AG04450 (cell line): ENCODE measurements at regions not wholly inside any gene's neighbourhood (a gene's known extent, or its start where the extent isn't known, plus 50 kb on each side); places are given as distances from the start of the nearest gene placed in this dataset.

Source experiments
- CTCF ChIA-PET: fragments of 300-600, 350-600 bp; formaldehyde crosslinking; extraction: SDS; loops from one replicate; lab custom pipeline; 2022; ENCODE audit warnings: antibody characterized with exemption, inconsistent platforms; lab: Charles Lee
- POLR2A ChIA-PET: fragments of 350-600 bp; formaldehyde crosslinking; extraction: SDS; loops from one replicate; lab custom pipeline; 2021; ENCODE audit warnings: antibody characterized with exemption, inconsistent platforms; lab: Yijun Ruan, JAX
- DNase-seq: peaks from one replicate; pipeline ENCODE4 v3.0.0-alpha.2; 2011; ENCODE audit warnings: low read depth, low spot score
- H3K27ac ChIP-seq: one replicate; pipeline ENCODE4 v1.5.1; 2012; ENCODE audit warnings: low read depth, low read length, control low read depth
- H3K27me3 ChIP-seq: one replicate; pipeline ENCODE4 v1.6.0; 2012; ENCODE audit warnings: low read length; ENCODE audit not compliant: control insufficient read depth, insufficient read depth
- H3K4me3 ChIP-seq: 2 replicates; pipeline ENCODE4 v1.5.1; 2011; ENCODE audit warnings: mild to moderate bottlenecking, low read depth, low read length, control low read depth
- H3K9me3 ChIP-seq: 2 replicates; pipeline ENCODE4 v1.5.1; 2012; ENCODE audit warnings: low read length; ENCODE audit not compliant: control insufficient read depth, insufficient read depth
- TF ChIP-seq, protein P1 (sequence below): IDR thresholded peaks from 2 replicates; pipeline ENCODE4 v1.5.1; 2011; ENCODE audit warnings: low read depth, low read length, control low read depth, inconsistent platforms

DNA sequence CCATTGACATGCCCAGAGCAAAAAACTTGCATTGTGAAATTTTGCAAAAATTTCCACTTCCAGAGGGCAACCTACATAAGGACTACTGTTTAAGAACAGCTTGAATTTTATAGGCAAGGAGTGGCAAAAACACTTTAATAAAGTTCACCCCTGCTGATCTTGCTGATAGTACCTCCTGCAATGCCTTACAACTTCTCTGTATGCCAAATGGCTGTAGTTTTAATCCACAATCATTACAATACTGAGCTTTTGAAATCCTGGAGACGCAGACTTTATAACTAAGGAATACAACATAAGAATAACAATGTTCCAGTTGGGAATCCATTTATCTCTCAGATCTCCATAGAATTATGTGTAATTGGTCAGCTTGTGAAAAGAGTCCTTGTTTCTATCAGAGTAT lies 247.5 kb downstream of the KCNJ3 start:
- Histone ChIP-seq H3K9me3 (peaks cover 4% of the 10 kb centered on the region; the same call in 1 of the 2 replicates), H3K27ac (no peak overlapping the region), H3K4me3 (no peak overlapping the region), H3K27me3 (no peaks in the 10 kb centered on the region)
- ChIA-PET CTCF (no interaction called here), POLR2A (no interaction called here)
- TF ChIP-seq, protein P1, sequence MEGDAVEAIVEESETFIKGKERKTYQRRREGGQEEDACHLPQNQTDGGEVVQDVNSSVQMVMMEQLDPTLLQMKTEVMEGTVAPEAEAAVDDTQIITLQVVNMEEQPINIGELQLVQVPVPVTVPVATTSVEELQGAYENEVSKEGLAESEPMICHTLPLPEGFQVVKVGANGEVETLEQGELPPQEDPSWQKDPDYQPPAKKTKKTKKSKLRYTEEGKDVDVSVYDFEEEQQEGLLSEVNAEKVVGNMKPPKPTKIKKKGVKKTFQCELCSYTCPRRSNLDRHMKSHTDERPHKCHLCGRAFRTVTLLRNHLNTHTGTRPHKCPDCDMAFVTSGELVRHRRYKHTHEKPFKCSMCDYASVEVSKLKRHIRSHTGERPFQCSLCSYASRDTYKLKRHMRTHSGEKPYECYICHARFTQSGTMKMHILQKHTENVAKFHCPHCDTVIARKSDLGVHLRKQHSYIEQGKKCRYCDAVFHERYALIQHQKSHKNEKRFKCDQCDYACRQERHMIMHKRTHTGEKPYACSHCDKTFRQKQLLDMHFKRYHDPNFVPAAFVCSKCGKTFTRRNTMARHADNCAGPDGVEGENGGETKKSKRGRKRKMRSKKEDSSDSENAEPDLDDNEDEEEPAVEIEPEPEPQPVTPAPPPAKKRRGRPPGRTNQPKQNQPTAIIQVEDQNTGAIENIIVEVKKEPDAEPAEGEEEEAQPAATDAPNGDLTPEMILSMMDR = no peak
- DNase-seq = no peak

DNA sequence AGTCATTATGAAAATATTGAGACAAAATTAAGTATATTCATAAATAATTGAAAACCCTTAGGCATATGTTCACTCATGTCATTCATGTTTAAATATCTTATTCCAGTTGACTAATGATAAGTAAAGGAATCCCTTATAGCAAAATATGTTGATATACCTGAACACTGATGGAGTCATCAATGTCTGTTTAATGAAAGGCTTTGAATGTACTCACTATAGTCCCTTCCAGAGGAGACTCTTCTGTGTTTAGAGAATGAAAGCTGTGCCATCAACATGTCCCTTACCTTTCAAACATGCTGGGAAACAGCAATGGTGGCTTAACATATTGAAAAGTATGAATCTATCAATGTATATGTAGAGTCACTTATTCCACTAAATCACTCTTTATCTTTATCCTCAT lies 242.9 kb downstream of the KCNJ3 start:
- TF ChIP-seq, protein P1 = no peak
- CTCF ChIA-PET = no interaction called here
- Histone ChIP-seq H3K4me3 (no peak overlapping the region), H3K27ac (no peak overlapping the region), H3K27me3 (no peaks in the 10 kb centered on the region), H3K9me3 (no peaks in the 10 kb centered on the region)
- no peak for DNase-seq
- POLR2A ChIA-PET = no interaction called here

DNA sequence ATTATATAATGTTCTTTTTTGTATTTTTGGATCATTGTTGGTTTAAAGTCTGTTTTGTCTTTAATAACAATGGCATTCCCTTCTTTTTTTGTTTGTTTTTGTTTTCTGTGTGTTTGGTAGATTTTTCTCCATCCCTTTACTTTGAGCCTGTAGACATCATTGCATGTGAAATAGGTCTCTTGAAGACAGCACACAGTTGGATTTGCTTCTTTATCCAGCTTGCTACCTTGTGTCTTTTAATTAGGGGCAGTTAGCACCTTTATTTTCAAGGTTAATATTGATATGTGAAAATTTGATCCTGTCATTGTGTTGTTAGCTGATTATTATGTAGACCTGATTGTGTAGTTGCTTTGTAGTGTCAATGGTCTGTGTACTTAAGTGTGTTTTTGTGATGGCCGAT lies 235.7 kb downstream of the KCNJ3 start:
- Histone ChIP-seq H3K4me3 (no peak overlapping the region), H3K27me3 (no peaks in the 10 kb centered on the region), H3K9me3 (peaks cover 9% of the 10 kb centered on the region; the same call in 1 of the 2 replicates), H3K27ac (no peak overlapping the region)
- TF ChIP-seq, protein P1 = no peak
- ChIA-PET CTCF (no interaction called here), POLR2A (no interaction called here)
- no peak for DNase-seq

DNA sequence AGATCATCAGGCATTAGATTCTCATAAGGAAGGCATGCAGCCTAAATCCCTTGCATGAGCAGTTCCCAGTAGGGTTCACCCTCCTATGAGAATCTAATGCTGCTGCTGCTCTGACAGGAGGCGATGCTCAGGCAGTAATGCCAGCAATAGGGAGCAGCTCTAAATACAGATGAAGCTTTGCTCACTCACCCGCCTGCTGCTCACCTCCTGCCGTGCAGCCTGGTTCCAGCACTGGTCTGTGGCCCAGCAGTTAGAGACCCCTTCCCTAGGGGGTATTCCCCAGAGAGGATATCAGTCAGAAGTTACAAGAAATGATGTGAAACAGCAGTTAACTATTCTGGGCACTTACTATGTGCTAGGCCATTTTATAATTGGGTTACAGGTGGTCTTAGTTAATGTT lies 226.0 kb downstream of the KCNJ3 start:
- Histone ChIP-seq H3K4me3 (no peak overlapping the region), H3K27me3 (no peaks in the 10 kb centered on the region), H3K27ac (no peak overlapping the region), H3K9me3 (peaks cover 7% of the 10 kb centered on the region)
- DNase-seq = no peak
- CTCF ChIA-PET = no interaction called here
- POLR2A ChIA-PET = no interaction called here
- TF ChIP-seq, protein P1 = no peak

DNA sequence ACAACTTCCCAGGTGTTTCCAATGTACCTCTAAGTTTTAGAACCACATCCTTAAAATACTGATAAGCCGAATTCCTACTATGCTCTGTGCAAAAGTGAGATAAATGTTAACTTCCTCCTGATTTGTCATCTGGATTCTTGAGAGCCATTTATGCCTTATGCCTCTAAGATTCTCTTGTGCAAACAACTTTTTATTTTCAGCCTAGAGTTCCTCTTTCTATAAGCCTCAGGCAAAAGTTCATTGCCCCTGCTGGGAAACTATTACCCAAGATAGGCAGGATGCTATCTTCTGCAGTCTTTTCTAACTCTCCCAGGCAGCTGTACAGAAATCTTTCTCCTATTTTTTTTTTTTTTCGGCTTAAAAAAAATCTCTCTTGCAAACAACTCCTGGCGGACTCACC lies 216.1 kb downstream of the KCNJ3 start:
- Histone ChIP-seq H3K27me3 (no peaks in the 10 kb centered on the region), H3K9me3 (peaks cover 9% of the 10 kb centered on the region; the same call in 1 of the 2 replicates), H3K4me3 (no peak overlapping the region), H3K27ac (no peak overlapping the region)
- CTCF ChIA-PET = no interaction called here
- POLR2A ChIA-PET = no interaction called here
- DNase-seq = no peak
- TF ChIP-seq, protein P1 = no peak
